HEK293 (cell line): ENCODE measurements at regions not wholly inside any gene's neighbourhood (a gene's known extent, or its start where the extent isn't known, plus 50 kb on each side); places are given as distances from the start of the nearest gene placed in this dataset.

Source experiments
- CTCF ChIA-PET: fragments of 350-600 bp; formaldehyde crosslinking; extraction: SDS; loops from one replicate; lab custom pipeline; 2021; ENCODE audit warnings: antibody characterized with exemption; lab: Yijun Ruan, JAX
- POLR2A ChIA-PET: fragments of 300-600 bp; formaldehyde crosslinking; extraction: SDS; loops from one replicate; lab custom pipeline; 2020; ENCODE audit warnings: antibody characterized with exemption, inconsistent platforms; lab: Yijun Ruan, JAX
- H3K27ac ChIP-seq: fragments of 200-500 bp; sonication (Bioruptor generic); 2 replicates; pipeline ENCODE4 v1.5.1; 2014; ENCODE audit warnings: low read depth, low read length, control low read depth, inconsistent platforms; ENCODE audit errors: extremely low read depth
- H3K36me3 ChIP-seq, 2 experiments: fragments of 200-500 bp in 1 of 2; sonication (Bioruptor generic) in 1 of 2; 1 replicate in 1 of 2; 2 replicates in 1 of 2; pipeline ENCODE4 v1.5.1; 2014 to 2017; ENCODE audit warnings: inconsistent platforms in 2 of 2, low read length in 2 of 2; ENCODE audit not compliant: control insufficient read depth in 2 of 2, insufficient read depth in 1 of 2
- H3K4me1 ChIP-seq: fragments of 200-500 bp; sonication (Bioruptor generic); 2 replicates; pipeline ENCODE4 v1.5.1; 2014; ENCODE audit warnings: mild to moderate bottlenecking, low read length, inconsistent platforms; ENCODE audit not compliant: control insufficient read depth, insufficient read depth
- H3K4me3 ChIP-seq: 2 replicates; pipeline ENCODE4 v1.5.1; 2011; ENCODE audit warnings: low read depth, mild to moderate bottlenecking, control low read depth, low read length, moderate library complexity
- H3K9me3 ChIP-seq: fragments of 200-500 bp; sonication (Bioruptor generic); 2 replicates; pipeline ENCODE4 v1.5.1; 2014; ENCODE audit warnings: low read depth, low read length, inconsistent platforms; ENCODE audit not compliant: control insufficient read depth, insufficient read depth
- HIC1 ChIP-seq: fragments of 450-650 bp; formaldehyde crosslinking; IDR thresholded peaks from 2 replicates; pipeline ENCODE4 v1.5.1; 2016; ENCODE audit warnings: missing biosample characterization, missing genetic modification characterization
- KLF10 ChIP-seq: fragments of 450-650 bp; IDR thresholded peaks from 2 replicates; pipeline ENCODE4 v1.5.1; 2018; ENCODE audit warnings: missing biosample characterization, mild to moderate bottlenecking, missing genetic modification characterization
- MEIS1 ChIP-seq: sonication (generic); formaldehyde crosslinking; IDR thresholded peaks from 2 replicates; pipeline ENCODE4 v1.8.1; 2022; ENCODE audit warnings: missing genetic modification reagents, mild to moderate bottlenecking, borderline replicate concordance
- PRDM2 ChIP-seq: fragments of 450-650 bp; formaldehyde crosslinking; IDR thresholded peaks from 2 replicates; pipeline ENCODE4 v1.5.1; 2016; ENCODE audit warnings: missing biosample characterization, missing genetic modification characterization, borderline replicate concordance
- ZBTB10 ChIP-seq: fragments of 450-650 bp; formaldehyde crosslinking; IDR thresholded peaks from 2 replicates; pipeline ENCODE4 v1.5.1; 2016; ENCODE audit warnings: missing biosample characterization, missing genetic modification characterization
- ZBTB6 ChIP-seq: fragments of 450-650 bp; formaldehyde crosslinking; IDR thresholded peaks from 2 replicates; pipeline ENCODE4 v1.5.1; 2017; ENCODE audit warnings: missing biosample characterization, missing genetic modification characterization
- ZBTB7A ChIP-seq: fragments of 450-650 bp; formaldehyde crosslinking; IDR thresholded peaks from 2 replicates; pipeline ENCODE4 v1.5.1; 2016; ENCODE audit warnings: low read depth, missing biosample characterization, missing genetic modification characterization
- ZNF174 ChIP-seq: fragments of 450-650 bp; formaldehyde crosslinking; IDR thresholded peaks from 2 replicates; pipeline ENCODE4 v1.5.0; 2017; ENCODE audit warnings: missing biosample characterization, mild to moderate bottlenecking, missing genetic modification characterization
- ZNF175 ChIP-seq: fragments of 450-650 bp; formaldehyde crosslinking; IDR thresholded peaks from 2 replicates; pipeline ENCODE4 v1.5.1; 2016; ENCODE audit warnings: missing biosample characterization, missing genetic modification characterization
- ZNF211 ChIP-seq: fragments of 450-650 bp; formaldehyde crosslinking; IDR thresholded peaks from 2 replicates; pipeline ENCODE4 v1.5.1; 2016; ENCODE audit warnings: low read depth, missing biosample characterization, missing genetic modification characterization
- ZNF221 ChIP-seq: fragments of 450-650 bp; formaldehyde crosslinking; IDR thresholded peaks from 2 replicates; pipeline ENCODE4 v1.5.1; 2017; ENCODE audit warnings: missing biosample characterization, missing genetic modification characterization, borderline replicate concordance
- ZNF248 ChIP-seq: fragments of 450-650 bp; formaldehyde crosslinking; IDR thresholded peaks from 2 replicates; pipeline ENCODE4 v1.5.1; 2017; ENCODE audit warnings: missing biosample characterization, missing genetic modification characterization
- ZNF37A ChIP-seq: fragments of 450-650 bp; IDR thresholded peaks from 2 replicates; pipeline ENCODE4 v1.5.1; 2018; ENCODE audit warnings: missing biosample characterization, missing genetic modification characterization
- ZNF501 ChIP-seq: fragments of 450-650 bp; formaldehyde crosslinking; IDR thresholded peaks from 2 replicates; pipeline ENCODE4 v1.5.1; 2016; ENCODE audit warnings: missing biosample characterization, missing genetic modification characterization
- ZNF623 ChIP-seq: fragments of 450-650 bp; formaldehyde crosslinking; IDR thresholded peaks from 2 replicates; pipeline ENCODE4 v1.5.1; 2016; ENCODE audit warnings: missing biosample characterization, missing genetic modification characterization
- ZNF654 ChIP-seq: fragments of 450-650 bp; formaldehyde crosslinking; IDR thresholded peaks from 2 replicates; pipeline ENCODE4 v1.5.1; 2016; ENCODE audit warnings: low read depth, missing biosample characterization, missing genetic modification characterization
- ZNF707 ChIP-seq: fragments of 450-650 bp; formaldehyde crosslinking; IDR thresholded peaks from 2 replicates; pipeline ENCODE4 v1.5.1; 2016; ENCODE audit warnings: missing biosample characterization, missing genetic modification characterization
- ZSCAN30 ChIP-seq: fragments of 450-650 bp; IDR thresholded peaks from 2 replicates; pipeline ENCODE4 v1.5.1; 2018; ENCODE audit warnings: missing biosample characterization, mild to moderate bottlenecking, missing genetic modification characterization, moderate library complexity
- TF ChIP-seq, protein P1 (sequence below): fragments of 450-650 bp; formaldehyde crosslinking; IDR thresholded peaks from 2 replicates; pipeline ENCODE4 v1.5.1; 2017; ENCODE audit warnings: missing biosample characterization, missing genetic modification characterization

GRCh38 chr3:176523114-176523513 lies 674.2 kb downstream of the TBL1XR1 start:
- no peak for TF ChIP-seq HIC1 (tag by site-specific recombination)
- no peak for TF ChIP-seq ZNF623 (tag by site-specific recombination)
- TF ChIP-seq ZNF654 (tag by site-specific recombination): no peak
- TF ChIP-seq ZNF37A (tag by site-specific recombination): no peak
- TF ChIP-seq, protein P1, sequence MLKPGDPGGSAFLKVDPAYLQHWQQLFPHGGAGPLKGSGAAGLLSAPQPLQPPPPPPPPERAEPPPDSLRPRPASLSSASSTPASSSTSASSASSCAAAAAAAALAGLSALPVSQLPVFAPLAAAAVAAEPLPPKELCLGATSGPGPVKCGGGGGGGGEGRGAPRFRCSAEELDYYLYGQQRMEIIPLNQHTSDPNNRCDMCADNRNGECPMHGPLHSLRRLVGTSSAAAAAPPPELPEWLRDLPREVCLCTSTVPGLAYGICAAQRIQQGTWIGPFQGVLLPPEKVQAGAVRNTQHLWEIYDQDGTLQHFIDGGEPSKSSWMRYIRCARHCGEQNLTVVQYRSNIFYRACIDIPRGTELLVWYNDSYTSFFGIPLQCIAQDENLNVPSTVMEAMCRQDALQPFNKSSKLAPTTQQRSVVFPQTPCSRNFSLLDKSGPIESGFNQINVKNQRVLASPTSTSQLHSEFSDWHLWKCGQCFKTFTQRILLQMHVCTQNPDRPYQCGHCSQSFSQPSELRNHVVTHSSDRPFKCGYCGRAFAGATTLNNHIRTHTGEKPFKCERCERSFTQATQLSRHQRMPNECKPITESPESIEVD (tag by site-specific recombination): no peak
- no peak for TF ChIP-seq ZNF221
- TF ChIP-seq ZBTB7A (tag by site-specific recombination): no peak
- no peak for TF ChIP-seq KLF10 (tag by site-specific recombination)
- no peak for TF ChIP-seq ZBTB10 (tag by site-specific recombination)
- no peak for TF ChIP-seq PRDM2 (tag by site-specific recombination)
- no peak for TF ChIP-seq ZNF501 (tag by site-specific recombination)
- no peak for TF ChIP-seq ZNF174 (tag by site-specific recombination)
- no peak for TF ChIP-seq ZNF248 (tag by site-specific recombination)
- TF ChIP-seq MEIS1 (CRISPR knock-in tag): no peak
- no peak for TF ChIP-seq ZSCAN30 (tag by site-specific recombination)
- no peak for TF ChIP-seq ZNF707 (tag by site-specific recombination)
- TF ChIP-seq ZNF211 (tag by site-specific recombination): no peak
- TF ChIP-seq ZBTB6: no peak
- no peak for TF ChIP-seq ZNF175 (tag by site-specific recombination)
- CTCF ChIA-PET: interaction anchor here (1.1 kb wide), 1 partner anchor 9 kb away, joined by 6 read pairs; no protein-coding TSS in a partner anchor

More at GRCh38 chr3:176523114-176523513, 674.2 kb downstream of the TBL1XR1 start:
- H3K4me3 ChIP-seq: no peak overlapping the region
- no peaks in the 10 kb centered on the region for H3K9me3 ChIP-seq
- no peak overlapping the region for H3K27ac ChIP-seq
- H3K36me3 ChIP-seq: no peaks in the 10 kb centered on the region
- POLR2A ChIA-PET: no interaction called here
- H3K4me1 ChIP-seq: no peaks in the 10 kb centered on the region
